Upper lobe of left lung (tissue), 4 donors: ENCODE measurements at regions not wholly inside any gene's neighbourhood (a gene's known extent, or its start where the extent isn't known, plus 50 kb on each side); places are given as distances from the start of the nearest gene placed in this dataset.

Source experiments
- POLR2A ChIP-seq, 4 donors: fragments of 450-650 bp; IDR thresholded peaks; one replicate each; pipeline ENCODE4 v1.5.1; 2016 to 2017; ENCODE audit warnings: antibody characterized with exemption in 4 of 4, mild to moderate bottlenecking in 2 of 4
- TF ChIP-seq, protein P1 (sequence below), 6 experiments: fragments of 450-650 bp in 4 of 6; fragments of 200-600 bp in 2 of 6; sonication (generic) in 2 of 6; IDR thresholded peaks; one replicate each; pipeline ENCODE4 v1.5.1; 2016 to 2019; ENCODE audit warnings: antibody characterized with exemption in 6 of 6

GRCh38 chr2:38450509-38450908 lies 73.4 kb upstream of the ATL2 start:
- TF ChIP-seq, protein P1, sequence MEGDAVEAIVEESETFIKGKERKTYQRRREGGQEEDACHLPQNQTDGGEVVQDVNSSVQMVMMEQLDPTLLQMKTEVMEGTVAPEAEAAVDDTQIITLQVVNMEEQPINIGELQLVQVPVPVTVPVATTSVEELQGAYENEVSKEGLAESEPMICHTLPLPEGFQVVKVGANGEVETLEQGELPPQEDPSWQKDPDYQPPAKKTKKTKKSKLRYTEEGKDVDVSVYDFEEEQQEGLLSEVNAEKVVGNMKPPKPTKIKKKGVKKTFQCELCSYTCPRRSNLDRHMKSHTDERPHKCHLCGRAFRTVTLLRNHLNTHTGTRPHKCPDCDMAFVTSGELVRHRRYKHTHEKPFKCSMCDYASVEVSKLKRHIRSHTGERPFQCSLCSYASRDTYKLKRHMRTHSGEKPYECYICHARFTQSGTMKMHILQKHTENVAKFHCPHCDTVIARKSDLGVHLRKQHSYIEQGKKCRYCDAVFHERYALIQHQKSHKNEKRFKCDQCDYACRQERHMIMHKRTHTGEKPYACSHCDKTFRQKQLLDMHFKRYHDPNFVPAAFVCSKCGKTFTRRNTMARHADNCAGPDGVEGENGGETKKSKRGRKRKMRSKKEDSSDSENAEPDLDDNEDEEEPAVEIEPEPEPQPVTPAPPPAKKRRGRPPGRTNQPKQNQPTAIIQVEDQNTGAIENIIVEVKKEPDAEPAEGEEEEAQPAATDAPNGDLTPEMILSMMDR (IDR thresholded peaks at IDR 0.05): no peak
- TF ChIP-seq POLR2A (IDR thresholded peaks at IDR 0.05): no peak
